Type B pancreatic cell (in vitro differentiated cells): ENCODE measurements at regions not wholly inside any gene's neighbourhood (a gene's known extent, or its start where the extent isn't known, plus 50 kb on each side); places are given as distances from the start of the nearest gene placed in this dataset.
A peak's percentile ranks its signal among the peaks of the same experiment; 100 is the strongest.

Experiments
- DNase-seq: peaks from one replicate; pipeline ENCODE4 v3.0.0; 2021; ENCODE audit warnings: mixed read lengths; ENCODE audit not compliant: unreplicated experiment; ENCODE audit errors: extremely low spot score
- H3K27ac Mint-ChIP-seq: 2 replicates; pipeline ENCODE4 v1.8.0; 2021; ENCODE audit warnings: mild to moderate bottlenecking, mixed read lengths
- H3K27me3 Mint-ChIP-seq: 2 replicates; pipeline ENCODE4 v1.8.0; 2021; ENCODE audit warnings: mixed read lengths
- H3K36me3 Mint-ChIP-seq: 2 replicates; pipeline ENCODE4 v1.8.0; 2021; ENCODE audit warnings: mixed read lengths
- H3K4me1 Mint-ChIP-seq: one replicate; pipeline ENCODE4 v1.8.0; 2021; ENCODE audit warnings: mixed read lengths; ENCODE audit not compliant: unreplicated experiment
- H3K4me3 Mint-ChIP-seq: 2 replicates; pipeline ENCODE4 v1.8.0; 2021; ENCODE audit warnings: mild to moderate bottlenecking, mixed read lengths
- H3K9me3 Mint-ChIP-seq: 2 replicates; pipeline ENCODE4 v1.8.0; 2021; ENCODE audit warnings: mixed read lengths
- CTCF ChIP-seq: fragments of 200-600 bp; sonication (generic); conservative IDR thresholded peaks from 2 replicates; pipeline ENCODE4 v1.5.0; 2021; ENCODE audit warnings: antibody characterized with exemption, mild to moderate bottlenecking

- H3K27ac Mint-ChIP-seq: no peak overlapping the region
- H3K36me3 Mint-ChIP-seq: no peaks in the 10 kb centered on the region
- H3K27me3 Mint-ChIP-seq: peaks cover 16% of the 10 kb centered on the region
- no peaks in the 10 kb centered on the region for H3K4me1 Mint-ChIP-seq
- no peaks in the 10 kb centered on the region for H3K9me3 Mint-ChIP-seq
- H3K4me3 Mint-ChIP-seq: no peak overlapping the region
- no peak for DNase-seq
- no peak for TF ChIP-seq CTCF
Measured at GRCh38 chr6:85124472-85125354, 325.2 kb upstream of the NT5E start.

- DNase-seq: no peak
- Mint-ChIP-seq H3K4me3 (no peak overlapping the region), H3K27me3 (peaks cover 16% of the 10 kb centered on the region), H3K36me3 (no peaks in the 10 kb centered on the region), H3K4me1 (no peaks in the 10 kb centered on the region), H3K27ac (no peak overlapping the region), H3K9me3 (no peaks in the 10 kb centered on the region)
- TF ChIP-seq CTCF: no peak
Measured at GRCh38 chr6:85121158-85121557, 328.7 kb upstream of the NT5E start.

GRCh38 chr6:85118652-85119235 is 331.1 kb upstream of the NT5E start:
- peaks cover 6% of the 10 kb centered on the region for H3K27me3 Mint-ChIP-seq
- no peaks in the 10 kb centered on the region for H3K36me3 Mint-ChIP-seq
- no peak overlapping the region for H3K4me3 Mint-ChIP-seq
- no peaks in the 10 kb centered on the region for H3K4me1 Mint-ChIP-seq
- DNase-seq: no peak
- TF ChIP-seq CTCF: no peak
- H3K9me3 Mint-ChIP-seq: no peaks in the 10 kb centered on the region
- no peak overlapping the region for H3K27ac Mint-ChIP-seq

GRCh38 chr6:85118233-85118632 is 331.6 kb upstream of the NT5E start:
- TF ChIP-seq CTCF: peak; percentile 52
- Mint-ChIP-seq H3K9me3 (no peaks in the 10 kb centered on the region), H3K27ac (no peak overlapping the region), H3K4me3 (no peak overlapping the region), H3K27me3 (peaks cover 4% of the 10 kb centered on the region), H3K4me1 (no peaks in the 10 kb centered on the region), H3K36me3 (no peaks in the 10 kb centered on the region)
- DNase-seq: no peak

GRCh38 chr6:85116475-85116874 is 333.4 kb upstream of the NT5E start:
- Mint-ChIP-seq H3K4me1 (no peaks in the 10 kb centered on the region), H3K27me3 (no peaks in the 10 kb centered on the region), H3K9me3 (no peaks in the 10 kb centered on the region), H3K27ac (no peak overlapping the region), H3K4me3 (no peak overlapping the region), H3K36me3 (no peaks in the 10 kb centered on the region)
- TF ChIP-seq CTCF: no peak
- DNase-seq: no peak
